ENCODE measurements at regions not wholly inside any gene's neighbourhood (a gene's known extent, or its start where the extent isn't known, plus 50 kb on each side); places are given as distances from the start of the nearest gene placed in this dataset.

- no peak for DNase-seq
- Histone ChIP-seq H3K9me3 (no peaks in the 10 kb centered on the region), H3K27me3 (no peaks in the 10 kb centered on the region), H3K4me1 (no peaks in the 10 kb centered on the region), H3K36me3 (ENCODE audit: low read depth, missing control alignments) (no peaks in the 10 kb centered on the region), H3K27ac (no peak overlapping the region), H3K4me3 (no peak overlapping the region)
- WGBS, 2 donors, result 88% methylated on average over 1 of the region's 1 CpG
- TF ChIP-seq POLR2A (IDR thresholded peaks at IDR 0.05), result no peak
- TF ChIP-seq, protein P1, sequence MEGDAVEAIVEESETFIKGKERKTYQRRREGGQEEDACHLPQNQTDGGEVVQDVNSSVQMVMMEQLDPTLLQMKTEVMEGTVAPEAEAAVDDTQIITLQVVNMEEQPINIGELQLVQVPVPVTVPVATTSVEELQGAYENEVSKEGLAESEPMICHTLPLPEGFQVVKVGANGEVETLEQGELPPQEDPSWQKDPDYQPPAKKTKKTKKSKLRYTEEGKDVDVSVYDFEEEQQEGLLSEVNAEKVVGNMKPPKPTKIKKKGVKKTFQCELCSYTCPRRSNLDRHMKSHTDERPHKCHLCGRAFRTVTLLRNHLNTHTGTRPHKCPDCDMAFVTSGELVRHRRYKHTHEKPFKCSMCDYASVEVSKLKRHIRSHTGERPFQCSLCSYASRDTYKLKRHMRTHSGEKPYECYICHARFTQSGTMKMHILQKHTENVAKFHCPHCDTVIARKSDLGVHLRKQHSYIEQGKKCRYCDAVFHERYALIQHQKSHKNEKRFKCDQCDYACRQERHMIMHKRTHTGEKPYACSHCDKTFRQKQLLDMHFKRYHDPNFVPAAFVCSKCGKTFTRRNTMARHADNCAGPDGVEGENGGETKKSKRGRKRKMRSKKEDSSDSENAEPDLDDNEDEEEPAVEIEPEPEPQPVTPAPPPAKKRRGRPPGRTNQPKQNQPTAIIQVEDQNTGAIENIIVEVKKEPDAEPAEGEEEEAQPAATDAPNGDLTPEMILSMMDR (IDR thresholded peaks at IDR 0.05), result no peak
- intact Hi-C loops (cut with DNase I; ENCODE audit: low total_unique reads), result no loop called here
Observed at GRCh38 chr7:46545790-46546189, 624.7 kb upstream of the IGFBP3 start.

DNA sequence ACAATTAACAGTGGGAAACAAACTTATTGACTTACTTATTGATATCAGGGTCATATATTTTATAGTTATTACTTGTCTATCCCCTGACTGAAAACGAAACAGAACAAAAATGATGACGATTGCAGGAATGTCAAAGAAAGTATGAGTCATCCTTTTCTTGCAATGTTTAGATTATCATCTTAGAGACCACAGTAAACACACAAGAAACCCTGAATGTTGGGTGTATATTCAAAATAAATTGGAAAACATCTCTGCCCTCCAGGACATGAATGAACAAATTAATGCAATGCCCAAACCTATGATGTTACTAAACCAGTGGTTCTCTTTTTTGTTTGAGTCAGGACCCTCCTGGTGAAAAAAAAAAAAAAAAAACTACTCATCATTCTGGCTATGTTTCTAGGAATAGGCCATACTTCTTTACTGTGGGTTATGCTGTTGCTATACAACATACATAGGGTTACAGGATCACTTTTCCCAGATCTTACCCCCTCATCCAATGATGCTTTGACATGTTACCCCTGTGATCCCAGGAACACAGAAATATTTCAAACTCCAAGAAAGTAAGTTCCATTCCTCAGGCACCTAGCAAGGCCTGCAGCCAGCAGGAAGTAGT lies 623.4 kb upstream of the IGFBP3 start:
- WGBS, 2 donors, result 55 to 60% methylated on average over 2 of the region's 2 CpGs
- Histone ChIP-seq H3K4me3 (no peak overlapping the region), H3K27ac (no peak overlapping the region), H3K4me1 (no peaks in the 10 kb centered on the region), H3K27me3 (no peaks in the 10 kb centered on the region), H3K36me3 (ENCODE audit: low read depth, missing control alignments) (no peaks in the 10 kb centered on the region), H3K9me3 (no peaks in the 10 kb centered on the region)
- DNase-seq, result no peak
- no peak for TF ChIP-seq POLR2A (IDR thresholded peaks at IDR 0.05)
- TF ChIP-seq, protein P1 (IDR thresholded peaks at IDR 0.05), result no peak
- intact Hi-C loops (cut with DNase I; ENCODE audit: low total_unique reads), result no loop called here

- 82 to 93% methylated on average over 1 of the region's 1 CpG for WGBS, 2 donors
- Histone ChIP-seq H3K27ac (no peak overlapping the region), H3K4me1 (no peaks in the 10 kb centered on the region), H3K27me3 (no peaks in the 10 kb centered on the region), H3K4me3 (no peak overlapping the region), H3K36me3 (ENCODE audit: low read depth, missing control alignments) (no peaks in the 10 kb centered on the region), H3K9me3 (no peaks in the 10 kb centered on the region)
- no peak for TF ChIP-seq POLR2A (IDR thresholded peaks at IDR 0.05)
- TF ChIP-seq, protein P1 (IDR thresholded peaks at IDR 0.05), result no peak
- no peak for DNase-seq
- intact Hi-C loops (cut with DNase I; ENCODE audit: low total_unique reads), result no loop called here
Observed at GRCh38 chr7:46542076-46542475, 621.0 kb upstream of the IGFBP3 start.

DNA sequence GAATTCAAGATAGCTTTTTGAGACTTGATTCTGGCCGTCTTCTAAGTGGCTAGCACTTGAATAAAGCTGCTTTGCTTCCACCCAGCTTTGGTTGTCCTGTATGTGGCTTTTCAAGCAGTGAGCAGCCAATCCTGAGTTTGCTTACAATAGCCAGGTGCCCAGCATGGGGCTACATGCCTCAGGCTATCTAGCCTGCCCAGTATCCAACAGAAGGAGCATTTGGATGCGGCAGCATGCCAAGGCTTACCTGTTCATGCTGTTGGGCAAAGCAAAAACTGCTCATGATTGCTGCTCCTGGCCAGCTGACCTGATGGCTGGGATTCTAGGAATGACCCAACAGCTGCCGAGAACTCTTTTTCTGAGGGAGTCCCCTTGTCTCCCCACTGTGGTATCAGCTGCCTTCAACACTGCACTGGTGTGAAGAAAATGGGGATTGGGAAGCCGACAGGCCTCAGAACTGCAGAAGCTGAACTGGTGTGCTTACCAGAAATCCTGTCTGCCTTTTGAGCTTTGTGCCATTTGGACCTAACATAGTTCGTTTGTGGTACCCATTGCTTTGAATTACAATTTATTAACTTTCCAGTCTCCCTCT lies 618.9 kb upstream of the IGFBP3 start:
- Histone ChIP-seq H3K36me3 (ENCODE audit: low read depth, missing control alignments) (no peaks in the 10 kb centered on the region), H3K4me1 (no peaks in the 10 kb centered on the region), H3K9me3 (no peaks in the 10 kb centered on the region), H3K27ac (no peak overlapping the region), H3K4me3 (no peak overlapping the region), H3K27me3 (no peaks in the 10 kb centered on the region)
- 89 to 90% methylated on average over 3 to 5 of the region's 5 CpGs for WGBS, 2 donors
- intact Hi-C loops (cut with DNase I; ENCODE audit: low total_unique reads), result no loop called here
- DNase-seq, result no peak
- TF ChIP-seq, protein P1 (IDR thresholded peaks at IDR 0.05), result no peak
- TF ChIP-seq POLR2A (IDR thresholded peaks at IDR 0.05), result no peak
